Inferior parietal cortex (tissue), 1 donor: ENCODE measurements at regions not wholly inside any gene's neighbourhood (a gene's known extent, or its start where the extent isn't known, plus 50 kb on each side); places are given as distances from the start of the nearest gene placed in this dataset.

Experiments
- DNase-seq: peaks from one replicate; pipeline ENCODE4 v3.0.0-alpha.2; 2016; ENCODE audit errors: extremely low spot score

- DNase-seq = no peak
Observed at GRCh38 chr6:95780037-95780436, 202.7 kb downstream of the MANEA start.

- no peak for DNase-seq
Observed at GRCh38 chr6:95784019-95784418, 206.7 kb downstream of the MANEA start.

GRCh38 chr6:95784869-95785268 is 207.5 kb downstream of the MANEA start:
- no peak for DNase-seq

- no peak for DNase-seq
Observed at GRCh38 chr6:95785785-95786184, 208.4 kb downstream of the MANEA start.

GRCh38 chr6:95786802-95787201 is 209.5 kb downstream of the MANEA start:
- DNase-seq = no peak

GRCh38 chr6:95790787-95791186 is 213.5 kb downstream of the MANEA start:
- no peak for DNase-seq

- no peak for DNase-seq
Observed at GRCh38 chr6:95794749-95795148, 217.4 kb downstream of the MANEA start.

GRCh38 chr6:95795927-95796326 is 218.6 kb downstream of the MANEA start:
- no peak for DNase-seq

- DNase-seq = no peak
Observed at GRCh38 chr6:95797054-95797453, 218.7 kb upstream of the FUT9 start.

GRCh38 chr6:95802978-95803377 is 212.8 kb upstream of the FUT9 start:
- DNase-seq = no peak

GRCh38 chr6:95803889-95804288 is 211.9 kb upstream of the FUT9 start:
- no peak for DNase-seq

GRCh38 chr6:95804847-95805541 is 210.8 kb upstream of the FUT9 start:
- no peak for DNase-seq

- no peak for DNase-seq
Observed at GRCh38 chr6:95805699-95806098, 210.1 kb upstream of the FUT9 start.

GRCh38 chr6:95815389-95816056 is 200.3 kb upstream of the FUT9 start:
- no peak for DNase-seq

GRCh38 chr6:95819461-95819860 is 196.3 kb upstream of the FUT9 start:
- DNase-seq = no peak

- no peak for DNase-seq
Observed at GRCh38 chr6:95819939-95820338, 195.8 kb upstream of the FUT9 start.

- DNase-seq = no peak
Observed at GRCh38 chr6:95830859-95831557, 184.8 kb upstream of the FUT9 start.

- DNase-seq = no peak
Observed at GRCh38 chr6:95837890-95838289, 177.9 kb upstream of the FUT9 start.

GRCh38 chr6:95841560-95841959 is 174.2 kb upstream of the FUT9 start:
- no peak for DNase-seq

GRCh38 chr6:95846652-95847051 is 169.1 kb upstream of the FUT9 start:
- DNase-seq = no peak

GRCh38 chr6:95847061-95847460 is 168.7 kb upstream of the FUT9 start:
- DNase-seq = peak; percentile 32

- no peak for DNase-seq
Observed at GRCh38 chr6:95848717-95849116, 167.1 kb upstream of the FUT9 start.

GRCh38 chr6:95856876-95857364 is 158.9 kb upstream of the FUT9 start:
- no peak for DNase-seq
